ENCODE measurements at regions not wholly inside any gene's neighbourhood (a gene's known extent, or its start where the extent isn't known, plus 50 kb on each side); places are given as distances from the start of the nearest gene placed in this dataset.
A peak's percentile ranks its signal among the peaks of the same experiment; 100 is the strongest.

GRCh38 chr15:69947394-69947793 is 150.3 kb downstream of the TLE3 start:
- DNase-seq = no peak

GRCh38 chr15:69949485-69949884 is 148.2 kb downstream of the TLE3 start:
- DNase-seq = no peak

- DNase-seq = no peak
Measured at GRCh38 chr15:69951256-69951897, 146.3 kb downstream of the TLE3 start.

- DNase-seq = no peak
Measured at GRCh38 chr15:69951898-69952555, 145.7 kb downstream of the TLE3 start.

- DNase-seq = no peak
Measured at GRCh38 chr15:69953051-69953450, 144.7 kb downstream of the TLE3 start.

- no peak for DNase-seq
Measured at GRCh38 chr15:69953816-69954215, 143.9 kb downstream of the TLE3 start.

GRCh38 chr15:69954666-69955065 is 143.1 kb downstream of the TLE3 start:
- DNase-seq = no peak

- no peak for DNase-seq
Measured at GRCh38 chr15:69955240-69955894, 142.3 kb downstream of the TLE3 start.

- no peak for DNase-seq
Measured at GRCh38 chr15:69956417-69956816, 141.3 kb downstream of the TLE3 start.

- DNase-seq = no peak
Measured at GRCh38 chr15:69957175-69957574, 140.5 kb downstream of the TLE3 start.

- no peak for DNase-seq
Measured at GRCh38 chr15:69958496-69959084, 139.1 kb downstream of the TLE3 start.

- DNase-seq = no peak
Measured at GRCh38 chr15:69962561-69962960, 135.2 kb downstream of the TLE3 start.

GRCh38 chr15:69963385-69963784 is 134.3 kb downstream of the TLE3 start:
- DNase-seq = no peak

GRCh38 chr15:69971771-69972170 is 125.9 kb downstream of the TLE3 start:
- DNase-seq = no peak

GRCh38 chr15:69972436-69972835 is 125.3 kb downstream of the TLE3 start:
- no peak for DNase-seq

- DNase-seq = peak in 2 of 3 donors; percentile 10 to 18
Measured at GRCh38 chr15:69973102-69973714, 124.5 kb downstream of the TLE3 start.

- no peak for DNase-seq
Measured at GRCh38 chr15:69973880-69974279, 123.8 kb downstream of the TLE3 start.

- no peak for DNase-seq
Measured at GRCh38 chr15:69974321-69974720, 123.4 kb downstream of the TLE3 start.

- peak; percentile 47 to 83 (median 77) for DNase-seq
Measured at GRCh38 chr15:69976366-69976994, 121.2 kb downstream of the TLE3 start.

GRCh38 chr15:69978603-69979002 is 119.1 kb downstream of the TLE3 start:
- no peak for DNase-seq

- no peak for DNase-seq
Measured at GRCh38 chr15:69979262-69979661, 118.5 kb downstream of the TLE3 start.

- no peak for DNase-seq
Measured at GRCh38 chr15:69979783-69980182, 117.9 kb downstream of the TLE3 start.
